B cell (primary cell): ENCODE measurements at regions not wholly inside any gene's neighbourhood (a gene's known extent, or its start where the extent isn't known, plus 50 kb on each side); places are given as distances from the start of the nearest gene placed in this dataset.
A peak's percentile ranks its signal among the peaks of the same experiment; 100 is the strongest.

Experiments used
- ATAC-seq: fragments of 200-7000 bp; cut with Tn5 transposase; one replicate; pipeline ENCODE4 v1.10.0; 2021; ENCODE audit warnings: low read depth, mild to moderate bottlenecking, moderate number of reproducible peaks, moderate library complexity
- CTCF ChIA-PET: fragments of 350-600 bp; sonication (Branson Sonifier 250); formaldehyde crosslinking; loops from one replicate; lab custom pipeline; 2021; ENCODE audit warnings: antibody characterized with exemption, inconsistent platforms; lab: Charles Lee
- POLR2A ChIA-PET: fragments of 350-600 bp; sonication (Branson Sonifier 250); formaldehyde crosslinking; loops from one replicate; lab custom pipeline; 2021; ENCODE audit warnings: antibody characterized with exemption; lab: Charles Lee
- DNase-seq: peaks from one replicate; pipeline ENCODE4 v3.0.0; 2013
- H2AFZ ChIP-seq: 2 replicates; pipeline ENCODE4 v1.6.1; 2012; ENCODE audit warnings: mild to moderate bottlenecking, low read depth, low read length; ENCODE audit not compliant: insufficient read depth, poor library complexity, severe bottlenecking
- H3K27ac ChIP-seq, 2 donors: 1 replicate in 1 of 2; 2 replicates in 1 of 2; pipeline ENCODE4 v1.5.1; 2012 to 2013; ENCODE audit warnings: low read length in 2 of 2, mild to moderate bottlenecking in 2 of 2, moderate library complexity in 1 of 2
- H3K27me3 ChIP-seq, 4 experiments: fragments of 200-600 bp in 1 of 4; sonication (generic) in 1 of 4; replicated peaks in 1 of 4; 1 replicate in 2 of 4; 2 replicates in 2 of 4; pipeline versions ENCODE4 v1.6.1 to v1.7.0; 2013 to 2016; ENCODE audit warnings: low read length in 3 of 4, mild to moderate bottlenecking in 2 of 4, mixed read lengths in 1 of 4, moderate library complexity in 1 of 4; ENCODE audit not compliant: insufficient read depth in 4 of 4, control insufficient read depth in 3 of 4; ENCODE audit errors: control extremely low read depth in 1 of 4
- H3K36me3 ChIP-seq, 2 experiments: replicated peaks in 1 of 2; 1 replicate in 1 of 2; 2 replicates in 1 of 2; pipeline versions ENCODE4 v1.6.1 to v1.7.1; 2013; ENCODE audit warnings: low read length in 1 of 2; ENCODE audit not compliant: insufficient read depth in 2 of 2, control insufficient read depth in 1 of 2; ENCODE audit errors: control extremely low read depth in 1 of 2, extremely low read depth in 1 of 2
- H3K4me1 ChIP-seq, 2 donors: fragments of 200-600 bp in 1 of 2; sonication (generic) in 1 of 2; 1 replicate in 1 of 2; 2 replicates in 1 of 2; pipeline versions ENCODE4 v1.5.1 to v1.6.1; 2013 to 2017; ENCODE audit warnings: low read length in 2 of 2; ENCODE audit not compliant: control insufficient read depth in 2 of 2, insufficient read depth in 2 of 2
- H3K4me2 ChIP-seq: replicated peaks from 2 replicates; pipeline ENCODE3; 2012; ENCODE audit warnings: mild to moderate bottlenecking, low read depth, low read length; ENCODE audit not compliant: poor library complexity, severe bottlenecking
- H3K4me3 ChIP-seq, 5 experiments: fragments of 200-600 bp in 1 of 5; sonication (generic) in 1 of 5; 1 replicate in 3 of 5; 2 replicates in 2 of 5; pipeline versions ENCODE4 v1.5.1 to v1.7.0; 2011 to 2016; ENCODE audit warnings: low read length in 4 of 5, mild to moderate bottlenecking in 4 of 5, low read depth in 2 of 5, control low read depth in 1 of 5, moderate library complexity in 1 of 5; ENCODE audit not compliant: insufficient read depth in 1 of 5; ENCODE audit errors: control extremely low read depth in 1 of 5, extremely low read depth in 1 of 5
- H3K79me2 ChIP-seq: fragments of 200-600 bp; sonication (generic); one replicate; pipeline ENCODE4 v1.6.0; 2016; ENCODE audit warnings: low read length; ENCODE audit not compliant: control insufficient read depth, insufficient read depth
- H3K9ac ChIP-seq: fragments of 200-600 bp; sonication (generic); 2 replicates; pipeline ENCODE4 v1.6.1; 2017; ENCODE audit warnings: mild to moderate bottlenecking, low read length, moderate library complexity
- H3K9me3 ChIP-seq, 3 donors: one replicate each; pipeline versions ENCODE4 v1.6.1 to v1.7.1; 2013; ENCODE audit warnings: low read length in 2 of 3; ENCODE audit not compliant: control insufficient read depth in 2 of 3, insufficient read depth in 1 of 3; ENCODE audit errors: control extremely low read depth in 1 of 3
- H4K20me1 ChIP-seq: 2 replicates; pipeline ENCODE4 v1.6.0; 2012; ENCODE audit warnings: mild to moderate bottlenecking, low read length; ENCODE audit not compliant: insufficient read depth, control insufficient read depth, poor library complexity, severe bottlenecking
- H3K27ac Mint-ChIP-seq: one replicate; pipeline ENCODE4 v1.8.0; 2021; ENCODE audit warnings: mixed read lengths
- H3K27me3 Mint-ChIP-seq: one replicate; pipeline ENCODE4 v1.8.0; 2021; ENCODE audit warnings: mixed read lengths
- H3K4me1 Mint-ChIP-seq: one replicate; pipeline ENCODE4 v1.8.0; 2021; ENCODE audit warnings: mixed read lengths
- H3K4me3 Mint-ChIP-seq: one replicate; pipeline ENCODE4 v1.8.0; 2021; ENCODE audit warnings: mixed read lengths
- H3K9me3 Mint-ChIP-seq: one replicate; pipeline ENCODE4 v1.8.0; 2022; ENCODE audit warnings: mixed read lengths; ENCODE audit not compliant: insufficient read depth
- CTCF ChIP-seq: fragments of 200-600 bp; IDR thresholded peaks from one replicate; pipeline ENCODE4 v1.8.0; 2022; ENCODE audit warnings: antibody characterized with exemption, mild to moderate bottlenecking
- EZH2 ChIP-seq: IDR thresholded peaks from 2 replicates; pipeline ENCODE4 v1.6.1; 2012; ENCODE audit warnings: borderline replicate concordance, low read depth, mild to moderate bottlenecking, moderate library complexity, low read length; ENCODE audit not compliant: insufficient read depth, poor library complexity, severe bottlenecking
- WGBS: methylation state at CpG from one replicate; pipeline ENCODE4 v1.1.5; 2013; ENCODE audit warnings: missing lambda C conversion rate; ENCODE audit not compliant: insufficient coverage; 5-methylcytosine and 5-hydroxymethylcytosine counted together
- intact Hi-C: fragments of 100-400 bp; cut with micrococcal nuclease; formaldehyde crosslinking; loops from one replicate; pipeline ENCODE4 v1.10.0; 2022

- Mint-ChIP-seq H3K4me1 (peaks cover 29% of the 10 kb centered on the region), H3K9me3 (peaks cover 3% of the 10 kb centered on the region), H3K27me3 (no peaks in the 10 kb centered on the region), H3K4me3 (no peak overlapping the region), H3K27ac (no peak overlapping the region)
- intact Hi-C loops, result no loop called here
- H3K4me2 ChIP-seq, result no peak overlapping the region
- no peak overlapping the region for H3K27ac ChIP-seq
- H3K9ac ChIP-seq, result no peak overlapping the region
- no peaks in the 10 kb centered on the region for H4K20me1 ChIP-seq
- ChIA-PET POLR2A (no interaction called here), CTCF (no interaction called here)
- H3K4me3 ChIP-seq, result no peak overlapping the region
- H3K27me3 ChIP-seq, result no peaks in the 10 kb centered on the region
- ATAC-seq, result no peak
- DNase-seq, result no peak
- H3K79me2 ChIP-seq, result no peaks in the 10 kb centered on the region
- peaks cover 4 to 8% of the 10 kb centered on the region in 2 donors for H3K4me1 ChIP-seq
- H2AFZ ChIP-seq, result no peak overlapping the region
- no peak for TF ChIP-seq CTCF
- no peak for TF ChIP-seq EZH2
- H3K36me3 ChIP-seq, result no peaks in the 10 kb centered on the region
- 79% methylated on average over 7 of the region's 8 CpGs for WGBS
- H3K9me3 ChIP-seq, result no peaks in the 10 kb centered on the region
Observed at GRCh38 chr20:39452583-39453340, 490.6 kb downstream of the DHX35 start.

- TF ChIP-seq CTCF (no peak), EZH2 (no peak)
- Histone ChIP-seq H4K20me1 (no peaks in the 10 kb centered on the region), H3K79me2 (no peaks in the 10 kb centered on the region), H3K9me3 (no peaks in the 10 kb centered on the region), H3K27me3 (no peaks in the 10 kb centered on the region), H3K4me1 (peaks cover 4 to 8% of the 10 kb centered on the region in 2 donors), H3K27ac (no peak overlapping the region), H3K36me3 (no peaks in the 10 kb centered on the region), H3K4me2 (no peak overlapping the region), H3K4me3 (no peak overlapping the region), H2AFZ (no peak overlapping the region), H3K9ac (no peak overlapping the region)
- ChIA-PET CTCF (interaction anchor here (0.7 kb wide), 1 partner anchor 1374 kb away, joined by 3 read pairs; no protein-coding TSS in a partner anchor), POLR2A (no interaction called here)
- DNase-seq (peak; percentile 11), ATAC-seq (no peak)
- H3K27me3 Mint-ChIP-seq, result no peaks in the 10 kb centered on the region
- peaks cover 29% of the 10 kb centered on the region for H3K4me1 Mint-ChIP-seq
- no peak overlapping the region for H3K27ac Mint-ChIP-seq
- no peak overlapping the region for H3K4me3 Mint-ChIP-seq
- intact Hi-C loops, result no loop called here
- peaks cover 3% of the 10 kb centered on the region for H3K9me3 Mint-ChIP-seq
Observed at GRCh38 chr20:39451386-39451785, 489.2 kb downstream of the DHX35 start.
